ENCODE measurements at regions not wholly inside any gene's neighbourhood (a gene's known extent, or its start where the extent isn't known, plus 50 kb on each side); places are given as distances from the start of the nearest gene placed in this dataset.

- Histone ChIP-seq H3K4me1 (no peaks in the 10 kb centered on the region), H3K36me3 (no peaks in the 10 kb centered on the region), H3K27me3 (no peaks in the 10 kb centered on the region), H3K9me3 (no peaks in the 10 kb centered on the region), H3K4me3 (no peak overlapping the region), H3K27ac (no peak overlapping the region)
- no peak for DNase-seq (ENCODE audit: low spot score in 2 of 2)
- 88% methylated on average over 3 of the region's 3 CpGs for WGBS
- TF ChIP-seq EP300 (IDR thresholded peaks at IDR 0.05), result no peak
- TF ChIP-seq POLR2A (IDR thresholded peaks at IDR 0.05), result no peak
- no peak for TF ChIP-seq CTCF (IDR thresholded peaks at IDR 0.05)
- no peak for TF ChIP-seq POLR2AphosphoS5 (IDR thresholded peaks at IDR 0.05)
Observed at GRCh38 chr4:178450614-178451013, 1008.4 kb upstream of the AGA start.

- WGBS, result 76% methylated on average over 4 of the region's 4 CpGs
- H3K4me3 ChIP-seq, result no peak overlapping the region
- TF ChIP-seq POLR2AphosphoS5 (IDR thresholded peaks at IDR 0.05) (no peak), POLR2A (IDR thresholded peaks at IDR 0.05) (no peak), EP300 (IDR thresholded peaks at IDR 0.05) (no peak), CTCF (IDR thresholded peaks at IDR 0.05) (no peak)
Observed at GRCh38 chr4:178453057-178453456, 1010.8 kb upstream of the AGA start.

GRCh38 chr4:178457286-178457685 lies 1015.0 kb upstream of the AGA start:
- no peak for TF ChIP-seq CTCF (IDR thresholded peaks at IDR 0.05)
- TF ChIP-seq POLR2AphosphoS5 (IDR thresholded peaks at IDR 0.05), result no peak
- TF ChIP-seq EP300 (IDR thresholded peaks at IDR 0.05), result no peak
- no peak for TF ChIP-seq POLR2A (IDR thresholded peaks at IDR 0.05)
- H3K36me3 ChIP-seq, result no peaks in the 10 kb centered on the region
- no peak for DNase-seq (ENCODE audit: low spot score in 2 of 2)
- H3K4me3 ChIP-seq, result no peak overlapping the region
- no peak overlapping the region for H3K27ac ChIP-seq
- H3K9me3 ChIP-seq, result no peaks in the 10 kb centered on the region
- H3K27me3 ChIP-seq, result no peaks in the 10 kb centered on the region
- no peaks in the 10 kb centered on the region for H3K4me1 ChIP-seq

More at GRCh38 chr4:178453057-178453456, 1010.8 kb upstream of the AGA start:
- Histone ChIP-seq H3K9me3 (no peaks in the 10 kb centered on the region), H3K36me3 (no peaks in the 10 kb centered on the region), H3K27me3 (no peaks in the 10 kb centered on the region), H3K4me1 (no peaks in the 10 kb centered on the region), H3K27ac (no peak overlapping the region)
- DNase-seq (ENCODE audit: low spot score in 2 of 2), result no peak

GRCh38 chr4:178462710-178463109 lies 1020.5 kb upstream of the AGA start:
- H3K36me3 ChIP-seq, result no peaks in the 10 kb centered on the region
- no peaks in the 10 kb centered on the region for H3K4me1 ChIP-seq
- H3K27me3 ChIP-seq, result no peaks in the 10 kb centered on the region
- TF ChIP-seq POLR2A (IDR thresholded peaks at IDR 0.05), result no peak
- TF ChIP-seq CTCF (IDR thresholded peaks at IDR 0.05), result no peak
- TF ChIP-seq EP300 (IDR thresholded peaks at IDR 0.05), result no peak
- no peak for TF ChIP-seq POLR2AphosphoS5 (IDR thresholded peaks at IDR 0.05)
- H3K4me3 ChIP-seq, result no peak overlapping the region
- H3K27ac ChIP-seq, result no peak overlapping the region
- whole genome bisulfite sequencing, result 40% methylated on average over 4 of the region's 4 CpGs
- H3K9me3 ChIP-seq, result no peaks in the 10 kb centered on the region
- no peak for DNase-seq (ENCODE audit: low spot score in 2 of 2)

- no peak overlapping the region for H3K4me3 ChIP-seq
- no peaks in the 10 kb centered on the region for H3K4me1 ChIP-seq
- no peaks in the 10 kb centered on the region for H3K36me3 ChIP-seq
- no peaks in the 10 kb centered on the region for H3K27me3 ChIP-seq
- DNase-seq (ENCODE audit: low spot score in 2 of 2), result no peak
- no peak overlapping the region for H3K27ac ChIP-seq
- TF ChIP-seq CTCF (IDR thresholded peaks at IDR 0.05), result no peak
- no peak for TF ChIP-seq POLR2A (IDR thresholded peaks at IDR 0.05)
- TF ChIP-seq POLR2AphosphoS5 (IDR thresholded peaks at IDR 0.05), result no peak
- TF ChIP-seq EP300 (IDR thresholded peaks at IDR 0.05), result no peak
- H3K9me3 ChIP-seq, result no peaks in the 10 kb centered on the region
- WGBS, result 79% methylated on average over 2 of the region's 2 CpGs
Observed at GRCh38 chr4:178463747-178464146, 1021.5 kb upstream of the AGA start.
